A673 (cell line): ENCODE measurements at regions not wholly inside any gene's neighbourhood (a gene's known extent, or its start where the extent isn't known, plus 50 kb on each side); places are given as distances from the start of the nearest gene placed in this dataset.

Experiments used
- BruUV-seq: library from RNA; stranded (reverse); fragments of 400-500 nt; replicated peaks from 2 replicates; lab custom pipeline; 2021; lab: Mats Ljungman, UMichigan
- CTCF ChIA-PET: fragments of 300-600 bp; sonication (Branson Sonifier 250); formaldehyde crosslinking; loops from one replicate; lab custom pipeline; 2022; ENCODE audit warnings: antibody characterized with exemption; lab: Charles Lee
- POLR2A ChIA-PET: fragments of 300-600 bp; sonication (Branson Sonifier 250); formaldehyde crosslinking; loops from one replicate; lab custom pipeline; 2022; ENCODE audit warnings: antibody characterized with exemption; ENCODE audit not compliant: low non-redundant PET; lab: Charles Lee
- DNase-seq: peaks from one replicate; pipeline ENCODE4 v3.0.0-alpha.2; 2015; ENCODE audit warnings: low spot score
- H3K27ac ChIP-seq: fragments of 200-600 bp; sonication (generic); 2 replicates; pipeline ENCODE4 v1.5.1; 2016; ENCODE audit warnings: mixed run types, low read depth, mild to moderate bottlenecking, mixed read lengths, antibody characterized with exemption, low read length; ENCODE audit not compliant: poor library complexity, severe bottlenecking
- H3K27me3 ChIP-seq: fragments of 200-600 bp; sonication (generic); replicated peaks from 2 replicates; pipeline ENCODE4 v1.6.1; 2017; ENCODE audit warnings: mixed run types, low read depth, mild to moderate bottlenecking, mixed read lengths, antibody characterized with exemption, low read length; ENCODE audit not compliant: insufficient read depth, poor library complexity
- H3K36me3 ChIP-seq: fragments of 200-600 bp; sonication (generic); 2 replicates; pipeline ENCODE4 v1.6.1; 2016; ENCODE audit warnings: mixed run types, mild to moderate bottlenecking, mixed read lengths, antibody characterized with exemption, low read length; ENCODE audit not compliant: insufficient read depth, poor library complexity, severe bottlenecking
- H3K4me1 ChIP-seq: fragments of 200-600 bp; sonication (generic); 2 replicates; pipeline ENCODE4 v1.6.1; 2017; ENCODE audit warnings: mixed run types, mild to moderate bottlenecking, mixed read lengths, antibody characterized with exemption, low read length; ENCODE audit not compliant: insufficient read depth, poor library complexity, severe bottlenecking
- H3K4me3 ChIP-seq: fragments of 200-600 bp; sonication (generic); 2 replicates; pipeline ENCODE4 v1.5.1; 2016; ENCODE audit warnings: low read depth, mixed run types, mild to moderate bottlenecking, mixed read lengths, low read length; ENCODE audit not compliant: poor library complexity, severe bottlenecking
- H3K9me3 ChIP-seq: fragments of 200-600 bp; sonication (generic); 2 replicates; pipeline ENCODE4 v1.6.1; 2016; ENCODE audit warnings: mixed run types, low read depth, mild to moderate bottlenecking, mixed read lengths, antibody characterized with exemption, low read length; ENCODE audit not compliant: poor library complexity, severe bottlenecking
- CTCF ChIP-seq: fragments of 300-800, 200-600 bp; sonication (generic); conservative IDR thresholded peaks from 2 replicates; pipeline ENCODE4 v1.5.1; 2017; ENCODE audit warnings: low read depth, mild to moderate bottlenecking, antibody characterized with exemption, low read length, moderate library complexity, mixed read lengths
- EZH2 ChIP-seq: fragments of 200-600 bp; sonication (generic); IDR thresholded peaks from 2 replicates; pipeline ENCODE4 v1.6.1; 2017; ENCODE audit warnings: borderline replicate concordance, low read depth, mild to moderate bottlenecking, mixed read lengths, antibody characterized with exemption, low read length; ENCODE audit not compliant: poor library complexity, severe bottlenecking
- intact Hi-C: fragments of 100-400 bp; cut with micrococcal nuclease; formaldehyde crosslinking; loops from one replicate; pipeline ENCODE4 v1.10.0; 2022; ENCODE audit not compliant: unreplicated experiment

- no TSS peak for BruUV-seq
- DNase-seq = peak; percentile 57
- no peaks in the 10 kb centered on the region for H3K27me3 ChIP-seq
- no peak for TF ChIP-seq EZH2
- no peak for TF ChIP-seq CTCF
- H3K9me3 ChIP-seq = no peaks in the 10 kb centered on the region
- POLR2A ChIA-PET = no interaction called here
- H3K4me3 ChIP-seq = no peak overlapping the region
- H3K4me1 ChIP-seq = peaks cover 43% of the 10 kb centered on the region
- no peaks in the 10 kb centered on the region for H3K36me3 ChIP-seq
- peak overlapping the region; percentile 52 for H3K27ac ChIP-seq
- intact Hi-C loops = no loop called here
- CTCF ChIA-PET = no interaction called here
Measured at GRCh38 chr6:21996425-21997118, 300.3 kb downstream of the PRL start.

- no peaks in the 10 kb centered on the region for H3K27me3 ChIP-seq
- peak overlapping the region; percentile 52 for H3K27ac ChIP-seq
- ChIA-PET CTCF (no interaction called here), POLR2A (no interaction called here)
- no TSS peak for BruUV-seq
- TF ChIP-seq EZH2 (no peak), CTCF (no peak)
- intact Hi-C loops = no loop called here
- H3K36me3 ChIP-seq = no peaks in the 10 kb centered on the region
- H3K9me3 ChIP-seq = no peaks in the 10 kb centered on the region
- no peak overlapping the region for H3K4me3 ChIP-seq
- peaks cover 43% of the 10 kb centered on the region for H3K4me1 ChIP-seq
- peak; percentile 78 for DNase-seq
Measured at GRCh38 chr6:21997119-21998037, 299.5 kb downstream of the PRL start.

- Histone ChIP-seq H3K36me3 (no peaks in the 10 kb centered on the region), H3K27ac (peak overlapping the region; percentile 52), H3K27me3 (no peaks in the 10 kb centered on the region), H3K9me3 (no peaks in the 10 kb centered on the region), H3K4me1 (peaks cover 43% of the 10 kb centered on the region), H3K4me3 (no peak overlapping the region)
- CTCF ChIA-PET = no interaction called here
- no peak for DNase-seq
- TF ChIP-seq EZH2 = no peak
- TF ChIP-seq CTCF = no peak
- POLR2A ChIA-PET = no interaction called here
- intact Hi-C loops = no loop called here
- no TSS peak for BruUV-seq
Measured at GRCh38 chr6:21998582-21998981, 298.3 kb downstream of the PRL start.
